Smooth muscle cell (in vitro differentiated cells): ENCODE measurements at regions not wholly inside any gene's neighbourhood (a gene's known extent, or its start where the extent isn't known, plus 50 kb on each side); places are given as distances from the start of the nearest gene placed in this dataset.

ENCODE experiments used
- DNase-seq: peaks from one replicate; lab custom pipeline; 2025; ENCODE audit not compliant: unreplicated experiment; lab: John Stamatoyannopoulos, UW
- H2AFZ ChIP-seq: fragments of 200-600 bp; sonication (generic); 2 replicates; pipeline ENCODE4 v1.6.0; 2016; ENCODE audit warnings: antibody characterized with exemption, low read depth, mild to moderate bottlenecking
- H3F3A ChIP-seq: fragments of 200-600 bp; sonication (generic); 2 replicates; pipeline ENCODE4 v1.6.0; 2017; ENCODE audit warnings: antibody characterized with exemption, low read depth
- H3K27ac ChIP-seq: fragments of 200-600 bp; sonication (generic); 2 replicates; pipeline ENCODE4 v1.5.1; 2016; ENCODE audit warnings: low read depth, mild to moderate bottlenecking
- H3K27me3 ChIP-seq: fragments of 200-600 bp; sonication (generic); 2 replicates; pipeline ENCODE4 v1.6.1; 2016; ENCODE audit warnings: low read depth, mild to moderate bottlenecking
- H3K36me3 ChIP-seq: fragments of 200-600 bp; sonication (generic); 2 replicates; pipeline ENCODE4 v1.5.1; 2016; ENCODE audit warnings: low read depth
- H3K4me1 ChIP-seq: fragments of 200-600 bp; sonication (generic); 2 replicates; pipeline ENCODE4 v1.5.1; 2016; ENCODE audit warnings: low read depth
- H3K4me2 ChIP-seq: fragments of 200-600 bp; sonication (generic); 2 replicates; pipeline ENCODE4 v1.6.0; 2016; ENCODE audit warnings: mild to moderate bottlenecking
- H3K4me3 ChIP-seq: fragments of 200-600 bp; sonication (generic); 2 replicates; pipeline ENCODE4 v1.5.1; 2016; ENCODE audit warnings: mild to moderate bottlenecking
- H3K79me2 ChIP-seq: fragments of 200-600 bp; sonication (generic); 2 replicates; pipeline ENCODE4 v1.6.0; 2016; ENCODE audit warnings: low read depth, mild to moderate bottlenecking
- H3K9ac ChIP-seq: fragments of 200-600 bp; sonication (generic); 2 replicates; pipeline ENCODE4 v1.6.0; 2016; ENCODE audit warnings: low read depth
- H3K9me3 ChIP-seq: fragments of 200-600 bp; sonication (generic); replicated peaks from 2 replicates; pipeline ENCODE4 v1.5.1; 2016; ENCODE audit warnings: low read depth
- H4K20me1 ChIP-seq: fragments of 200-600 bp; sonication (generic); 2 replicates; pipeline ENCODE4 v1.6.0; 2016; ENCODE audit warnings: low read depth
- CTCF ChIP-seq: fragments of 200-600 bp; sonication (generic); IDR thresholded peaks from 2 replicates; pipeline ENCODE4 v1.5.1; 2017; ENCODE audit warnings: borderline replicate concordance, mild to moderate bottlenecking, antibody characterized with exemption; ENCODE audit not compliant: insufficient read depth, poor library complexity, severe bottlenecking
- WGBS: methylation state at CpG from one replicate; pipeline ENCODE4 v1.1.7; 2016; ENCODE audit warnings: low lambda C conversion rate; 5-methylcytosine and 5-hydroxymethylcytosine counted together

- Histone ChIP-seq H3K36me3 (no peaks in the 10 kb centered on the region), H3K9me3 (no peaks in the 10 kb centered on the region), H3K79me2 (no peaks in the 10 kb centered on the region), H3K4me1 (no peaks in the 10 kb centered on the region), H3K27me3 (no peaks in the 10 kb centered on the region), H3K4me2 (no peak overlapping the region), H3K27ac (no peak overlapping the region), H3K9ac (no peak overlapping the region), H2AFZ (no peak overlapping the region), H4K20me1 (no peaks in the 10 kb centered on the region), H3F3A (no peaks in the 10 kb centered on the region), H3K4me3 (no peak overlapping the region)
- WGBS = 22% methylated on average over 1 of the region's 1 CpG
- TF ChIP-seq CTCF = no peak
- DNase-seq = no peak
These were observed 132.7 kb upstream of the RHOBTB1 start for GRCh38 chr10:61076572-61077114.

- DNase-seq = no peak
- H4K20me1 ChIP-seq = no peaks in the 10 kb centered on the region
- no peak overlapping the region for H3K4me2 ChIP-seq
- no peak overlapping the region for H3K9ac ChIP-seq
- no peaks in the 10 kb centered on the region for H3K9me3 ChIP-seq
- TF ChIP-seq CTCF = no peak
- 93% methylated on average over 2 of the region's 2 CpGs for WGBS
- no peak overlapping the region for H2AFZ ChIP-seq
- no peaks in the 10 kb centered on the region for H3K79me2 ChIP-seq
- peaks cover 5% of the 10 kb centered on the region for H3K4me1 ChIP-seq
- H3K4me3 ChIP-seq = no peak overlapping the region
- H3K36me3 ChIP-seq = no peaks in the 10 kb centered on the region
- no peak overlapping the region for H3K27ac ChIP-seq
- H3K27me3 ChIP-seq = no peaks in the 10 kb centered on the region
- H3F3A ChIP-seq = no peaks in the 10 kb centered on the region
These were observed 129.4 kb upstream of the RHOBTB1 start for GRCh38 chr10:61073391-61073790.

- Histone ChIP-seq H3K27me3 (no peaks in the 10 kb centered on the region), H4K20me1 (no peaks in the 10 kb centered on the region), H3K79me2 (no peaks in the 10 kb centered on the region), H3K36me3 (no peaks in the 10 kb centered on the region), H3K4me2 (no peak overlapping the region), H3F3A (no peaks in the 10 kb centered on the region), H3K9ac (no peak overlapping the region), H3K4me3 (no peak overlapping the region), H3K27ac (no peak overlapping the region), H3K4me1 (peaks cover 5% of the 10 kb centered on the region), H2AFZ (no peak overlapping the region), H3K9me3 (no peaks in the 10 kb centered on the region)
- TF ChIP-seq CTCF = no peak
- WGBS = 97% methylated on average over 3 of the region's 3 CpGs
- no peak for DNase-seq
These were observed 127.6 kb upstream of the RHOBTB1 start for GRCh38 chr10:61071580-61071979.

- H4K20me1 ChIP-seq = no peaks in the 10 kb centered on the region
- no peaks in the 10 kb centered on the region for H3K36me3 ChIP-seq
- 36% methylated on average over 1 of the region's 1 CpG for WGBS
- H3K4me2 ChIP-seq = peak overlapping the region; percentile 60
- no peak overlapping the region for H3K9ac ChIP-seq
- H3F3A ChIP-seq = peaks cover 2% of the 10 kb centered on the region
- no peak for TF ChIP-seq CTCF
- H3K27me3 ChIP-seq = no peaks in the 10 kb centered on the region
- H2AFZ ChIP-seq = no peak overlapping the region
- no peak overlapping the region for H3K4me3 ChIP-seq
- no peaks in the 10 kb centered on the region for H3K9me3 ChIP-seq
- H3K27ac ChIP-seq = peak overlapping the region; percentile 15
- H3K4me1 ChIP-seq = peaks cover 16% of the 10 kb centered on the region
- no peak for DNase-seq
- no peaks in the 10 kb centered on the region for H3K79me2 ChIP-seq
These were observed 124.5 kb upstream of the RHOBTB1 start for GRCh38 chr10:61068471-61068870.
